Psoas muscle (tissue), 7 donors: ENCODE measurements at regions not wholly inside any gene's neighbourhood (a gene's known extent, or its start where the extent isn't known, plus 50 kb on each side); places are given as distances from the start of the nearest gene placed in this dataset.

ENCODE experiments used
- ATAC-seq, 4 donors: fragments of 200-7000 bp; cut with Tn5 transposase; one replicate each; pipeline ENCODE4 v1.9.1; 2020; ENCODE audit warnings: moderate library complexity in 3 of 4, mild to moderate bottlenecking in 2 of 4
- DNase-seq, 2 donors: peaks; one replicate each; pipeline ENCODE4 v3.0.0-alpha.2; 2020
- H3K27ac ChIP-seq: fragments of 200-600 bp; one replicate; pipeline ENCODE4 v1.8.0; 2022
- H3K27me3 ChIP-seq, 3 donors: fragments of 200-600 bp in 1 of 3; one replicate each; pipeline versions ENCODE4 v1.6.1 to v1.8.0; 2013 to 2022; ENCODE audit warnings: low read length in 2 of 3, mild to moderate bottlenecking in 2 of 3, moderate library complexity in 1 of 3; ENCODE audit not compliant: insufficient read depth in 3 of 3
- H3K36me3 ChIP-seq, 2 donors: fragments of 200-600 bp in 1 of 2; one replicate each; pipeline versions ENCODE4 v1.6.1 to v1.8.0; 2013 to 2022; ENCODE audit warnings: low read depth in 1 of 2, mild to moderate bottlenecking in 1 of 2, moderate library complexity in 1 of 2; ENCODE audit not compliant: insufficient read depth in 1 of 2
- H3K4me1 ChIP-seq: fragments of 200-600 bp; one replicate; pipeline ENCODE4 v1.8.0; 2022
- H3K4me3 ChIP-seq: fragments of 200-600 bp; one replicate; pipeline ENCODE4 v1.8.0; 2022; ENCODE audit warnings: mild to moderate bottlenecking
- H3K9me3 ChIP-seq: fragments of 200-600 bp; one replicate; pipeline ENCODE4 v1.8.0; 2022
- WGBS, 3 donors: extraction: QIAGEN DNeasy Blood & Tissue Kit; methylation state at CpG; one replicate each; pipeline versions ENCODE4 v1.1.6 to v1.1.7; 2013; 5-methylcytosine and 5-hydroxymethylcytosine counted together
- intact Hi-C, 2 donors: fragments of 100-400 bp; cut with DNase I; formaldehyde crosslinking; loops; one replicate each; pipeline versions ENCODE4 v1.11.0 to v1.14.2; 2022
- TF ChIP-seq, protein P1 (sequence below): fragments of 200-600 bp; IDR thresholded peaks from one replicate; pipeline ENCODE4 v1.8.0; 2022; ENCODE audit warnings: antibody characterized with exemption
- donor health status: healthy with polysubstance abuse.
- donor health status: DM: no; HTN: no; CAD: no; lungs with moderate emphysema.
- donor health status: Bipolar disorder and iron deficiency.
- donor health status: healthy.
- donor health status: DM: yes; HTN: yes; CAD: no.
- donor health status: DM: no; HTN: no; CAD: no.
- donor health status: DM: yes; HTN: yes; CAD: no.

DNA sequence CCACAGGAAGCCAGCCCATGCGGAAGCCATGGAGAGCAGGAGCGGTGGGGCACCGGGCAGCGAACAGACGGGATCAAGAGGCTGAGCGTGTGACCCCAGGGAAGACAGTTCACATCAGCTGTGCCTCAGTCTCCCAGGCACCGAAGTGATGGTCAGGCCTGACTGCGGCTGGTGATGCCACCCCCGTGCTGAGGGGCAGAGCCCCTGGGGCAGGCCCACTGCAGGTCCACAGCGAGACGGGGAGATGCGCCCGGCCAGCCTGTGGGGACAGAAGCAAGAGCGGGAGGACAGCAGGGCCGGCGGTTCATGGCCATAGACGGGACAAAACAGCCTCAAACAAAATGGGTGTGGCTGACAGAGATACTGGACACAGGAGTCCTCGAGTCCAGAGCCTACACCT, 93.8 kb downstream of the RIPK4 start:
- H3K27me3 ChIP-seq = peaks cover 0 to 12% (median 3%) of the 10 kb centered on the region in 3 donors
- no peaks in the 10 kb centered on the region for H3K4me1 ChIP-seq
- no peak for DNase-seq
- no peaks in the 10 kb centered on the region for H3K36me3 ChIP-seq
- TF ChIP-seq, protein P1, sequence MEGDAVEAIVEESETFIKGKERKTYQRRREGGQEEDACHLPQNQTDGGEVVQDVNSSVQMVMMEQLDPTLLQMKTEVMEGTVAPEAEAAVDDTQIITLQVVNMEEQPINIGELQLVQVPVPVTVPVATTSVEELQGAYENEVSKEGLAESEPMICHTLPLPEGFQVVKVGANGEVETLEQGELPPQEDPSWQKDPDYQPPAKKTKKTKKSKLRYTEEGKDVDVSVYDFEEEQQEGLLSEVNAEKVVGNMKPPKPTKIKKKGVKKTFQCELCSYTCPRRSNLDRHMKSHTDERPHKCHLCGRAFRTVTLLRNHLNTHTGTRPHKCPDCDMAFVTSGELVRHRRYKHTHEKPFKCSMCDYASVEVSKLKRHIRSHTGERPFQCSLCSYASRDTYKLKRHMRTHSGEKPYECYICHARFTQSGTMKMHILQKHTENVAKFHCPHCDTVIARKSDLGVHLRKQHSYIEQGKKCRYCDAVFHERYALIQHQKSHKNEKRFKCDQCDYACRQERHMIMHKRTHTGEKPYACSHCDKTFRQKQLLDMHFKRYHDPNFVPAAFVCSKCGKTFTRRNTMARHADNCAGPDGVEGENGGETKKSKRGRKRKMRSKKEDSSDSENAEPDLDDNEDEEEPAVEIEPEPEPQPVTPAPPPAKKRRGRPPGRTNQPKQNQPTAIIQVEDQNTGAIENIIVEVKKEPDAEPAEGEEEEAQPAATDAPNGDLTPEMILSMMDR = no peak
- WGBS, 3 donors = 70 to 81% (median 74%) methylated on average over 18 of the region's 18 CpGs
- intact Hi-C loops = no loop called here
- H3K27ac ChIP-seq = no peak overlapping the region
- no peaks in the 10 kb centered on the region for H3K9me3 ChIP-seq
- no peak for ATAC-seq
- H3K4me3 ChIP-seq = no peak overlapping the region

DNA sequence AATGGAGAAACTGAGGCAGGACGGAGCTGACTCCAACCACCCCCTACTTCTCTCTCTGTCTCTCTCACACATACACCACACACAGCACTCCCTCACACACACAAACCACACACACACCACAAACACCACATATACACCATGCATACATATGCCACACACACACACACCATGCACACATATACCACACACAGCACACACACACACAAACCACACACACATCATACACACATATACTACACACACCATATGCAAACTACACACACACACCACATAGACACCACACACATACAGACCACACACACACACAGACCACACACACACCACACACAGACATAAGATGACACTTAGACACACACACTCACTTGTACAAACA, 94.3 kb downstream of the RIPK4 start:
- H3K27ac ChIP-seq = no peak overlapping the region
- intact Hi-C loops = no loop called here
- TF ChIP-seq, protein P1 = no peak
- ATAC-seq (no peak), DNase-seq (no peak)
- H3K27me3 ChIP-seq = peaks cover 0 to 9% (median 3%) of the 10 kb centered on the region in 3 donors
- H3K36me3 ChIP-seq = no peaks in the 10 kb centered on the region
- no peaks in the 10 kb centered on the region for H3K4me1 ChIP-seq
- no peak overlapping the region for H3K4me3 ChIP-seq
- WGBS, 3 donors = 77 to 92% (median 88%) methylated on average over 1 of the region's 1 CpG
- H3K9me3 ChIP-seq = no peaks in the 10 kb centered on the region

DNA sequence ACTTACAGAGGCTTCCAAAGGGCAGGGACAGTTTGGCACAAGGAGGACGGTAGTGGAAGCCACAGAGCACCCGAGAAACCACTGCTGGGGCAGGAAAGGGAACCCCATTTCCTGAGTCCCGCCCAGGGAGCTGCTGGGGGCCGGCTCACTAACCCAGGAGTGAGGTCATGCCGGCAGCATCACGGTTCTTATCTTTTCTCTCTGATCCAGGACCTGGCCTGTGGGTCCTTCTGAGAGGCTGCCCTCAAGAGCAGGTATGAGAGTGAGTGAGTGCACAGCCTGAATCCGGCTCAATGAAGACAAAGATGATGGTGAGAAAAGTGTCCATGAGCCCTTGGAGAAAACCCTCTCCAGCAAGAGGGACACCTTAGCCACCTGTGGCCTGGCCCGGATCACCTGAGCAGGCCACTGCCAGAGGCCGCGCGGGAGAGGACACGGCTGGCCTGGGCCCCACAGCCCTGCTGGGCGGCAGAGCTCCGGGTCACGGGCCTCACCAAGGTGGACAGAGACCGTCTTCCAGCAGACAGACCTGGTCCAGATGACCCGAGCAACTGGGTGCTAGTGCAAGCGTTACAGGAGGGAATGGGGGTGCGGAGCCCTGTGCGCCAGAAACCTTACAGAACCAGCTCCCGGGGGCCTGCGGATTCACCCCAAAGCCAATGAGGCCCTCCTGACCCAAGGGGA, 94.9 kb downstream of the RIPK4 start:
- Histone ChIP-seq H3K4me1 (no peaks in the 10 kb centered on the region), H3K27me3 (peaks cover 0 to 8% (median 3%) of the 10 kb centered on the region in 3 donors), H3K36me3 (no peaks in the 10 kb centered on the region), H3K9me3 (no peaks in the 10 kb centered on the region), H3K4me3 (no peak overlapping the region), H3K27ac (no peak overlapping the region)
- TF ChIP-seq, protein P1 = no peak
- ATAC-seq = no peak
- 78 to 82% (median 81%) methylated on average over 20 to 22 of the region's 22 CpGs for WGBS, 3 donors
- DNase-seq = no peak
- intact Hi-C loops = no loop called here

DNA sequence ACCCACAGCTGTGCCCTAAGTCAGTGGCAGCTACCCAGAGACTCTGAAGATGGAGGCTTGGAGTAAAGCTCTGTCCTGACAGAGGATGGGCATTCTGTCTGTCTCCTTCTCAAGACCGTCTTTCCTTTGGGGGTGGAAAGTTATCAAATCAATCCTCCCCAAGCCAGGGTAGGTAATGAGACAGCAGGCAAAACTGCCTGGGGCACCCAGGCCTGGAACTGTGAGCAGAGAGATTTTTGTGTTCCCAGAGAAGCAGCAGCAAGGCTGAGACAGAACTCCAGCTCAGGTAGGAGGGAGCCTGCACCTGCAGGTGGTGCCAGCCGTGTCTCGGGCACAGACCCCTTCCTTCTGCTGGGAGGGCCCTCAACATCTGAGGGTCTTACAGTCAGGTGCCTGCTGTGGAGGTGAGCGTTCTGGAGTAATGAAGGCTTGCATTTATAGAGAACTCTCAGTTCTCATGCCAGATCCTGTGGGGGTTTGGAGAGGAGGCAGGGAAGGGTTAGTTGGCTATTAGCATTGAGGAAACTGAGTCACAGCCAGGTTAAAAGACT, 95.6 kb downstream of the RIPK4 start:
- Histone ChIP-seq H3K27ac (no peak overlapping the region), H3K27me3 (peaks cover 0 to 8% (median 3%) of the 10 kb centered on the region in 3 donors), H3K4me1 (no peaks in the 10 kb centered on the region), H3K9me3 (no peaks in the 10 kb centered on the region), H3K36me3 (no peaks in the 10 kb centered on the region), H3K4me3 (no peak overlapping the region)
- WGBS, 3 donors = 88 to 91% (median 88%) methylated on average over 4 of the region's 4 CpGs
- intact Hi-C loops = no loop called here
- ATAC-seq (no peak), DNase-seq (no peak)
- TF ChIP-seq, protein P1 = no peak
